NCI-H1092 treated with DMSO at 0.1 percent for 48 hours (cell line): ENCODE measurements at regions not wholly inside any gene's neighbourhood (a gene's known extent, or its start where the extent isn't known, plus 50 kb on each side); places are given as distances from the start of the nearest gene placed in this dataset.
"Not testable (repeated sequence)": the region's sequence is repeated elsewhere in the genome, so short reads cannot be mapped to it uniquely, and the experiment has no call there.

Source experiments
- DNase-seq: peaks from one replicate; lab custom pipeline; 2025; lab: John Stamatoyannopoulos, UW

- no peak for DNase-seq
These were observed 70.4 kb downstream of the TDRD15 start for GRCh38 chr2:21194147-21194546.

GRCh38 chr2:21194858-21195271, 71.1 kb downstream of the TDRD15 start:
- DNase-seq = no peak

GRCh38 chr2:21195326-21195725, 71.6 kb downstream of the TDRD15 start:
- no peak for DNase-seq

GRCh38 chr2:21198637-21199036, 74.9 kb downstream of the TDRD15 start:
- DNase-seq = no peak

GRCh38 chr2:21203976-21204375, 80.2 kb downstream of the TDRD15 start:
- DNase-seq = no peak

- DNase-seq = not testable (repeated sequence)
These were observed 90.3 kb downstream of the TDRD15 start for GRCh38 chr2:21214085-21214484.

GRCh38 chr2:21217442-21217841, 93.7 kb downstream of the TDRD15 start:
- no peak for DNase-seq

- DNase-seq = no peak
These were observed 97.2 kb downstream of the TDRD15 start for GRCh38 chr2:21220930-21221329.

- DNase-seq = no peak
These were observed 99.8 kb downstream of the TDRD15 start for GRCh38 chr2:21223618-21224017.

- no peak for DNase-seq
These were observed 104.5 kb downstream of the TDRD15 start for GRCh38 chr2:21228041-21228895.

GRCh38 chr2:21229302-21229701, 105.5 kb downstream of the TDRD15 start:
- DNase-seq = no peak

GRCh38 chr2:21230140-21230539, 106.4 kb downstream of the TDRD15 start:
- no peak for DNase-seq

GRCh38 chr2:21231985-21232384, 108.2 kb downstream of the TDRD15 start:
- no peak for DNase-seq

- no peak for DNase-seq
These were observed 109.4 kb downstream of the TDRD15 start for GRCh38 chr2:21233194-21233593.

- no peak for DNase-seq
These were observed 110.2 kb downstream of the TDRD15 start for GRCh38 chr2:21234001-21234400.

GRCh38 chr2:21234464-21235120, 110.8 kb downstream of the TDRD15 start:
- DNase-seq = no peak

- not testable (repeated sequence) for DNase-seq
These were observed 116.0 kb downstream of the TDRD15 start for GRCh38 chr2:21239749-21240148.

GRCh38 chr2:21244161-21244560, 120.4 kb downstream of the TDRD15 start:
- no peak for DNase-seq

- no peak for DNase-seq
These were observed 121.8 kb downstream of the TDRD15 start for GRCh38 chr2:21245565-21245964.

- no peak for DNase-seq
These were observed 125.6 kb downstream of the TDRD15 start for GRCh38 chr2:21249367-21249766.

GRCh38 chr2:21250673-21251072, 126.9 kb downstream of the TDRD15 start:
- DNase-seq = no peak

GRCh38 chr2:21251216-21251980, 127.6 kb downstream of the TDRD15 start:
- DNase-seq = no peak
